HUDEP-2 (cell line): ENCODE measurements at regions not wholly inside any gene's neighbourhood (a gene's known extent, or its start where the extent isn't known, plus 50 kb on each side); places are given as distances from the start of the nearest gene placed in this dataset.
"Not testable (repeated sequence)": the region's sequence is repeated elsewhere in the genome, so short reads cannot be mapped to it uniquely, and the experiment has no call there.

Experiments used
- DNase-seq, 76 experiments: peaks; one replicate each; lab custom pipeline; 2025; ENCODE audit not compliant: unreplicated experiment in 76 of 76; lab: John Stamatoyannopoulos, UW

GRCh38 chr4:29289118-29289517, 1431.1 kb upstream of the PCDH7 start:
- DNase-seq, result no peak

GRCh38 chr4:29295280-29295679, 1424.9 kb upstream of the PCDH7 start:
- no peak for DNase-seq

DNA sequence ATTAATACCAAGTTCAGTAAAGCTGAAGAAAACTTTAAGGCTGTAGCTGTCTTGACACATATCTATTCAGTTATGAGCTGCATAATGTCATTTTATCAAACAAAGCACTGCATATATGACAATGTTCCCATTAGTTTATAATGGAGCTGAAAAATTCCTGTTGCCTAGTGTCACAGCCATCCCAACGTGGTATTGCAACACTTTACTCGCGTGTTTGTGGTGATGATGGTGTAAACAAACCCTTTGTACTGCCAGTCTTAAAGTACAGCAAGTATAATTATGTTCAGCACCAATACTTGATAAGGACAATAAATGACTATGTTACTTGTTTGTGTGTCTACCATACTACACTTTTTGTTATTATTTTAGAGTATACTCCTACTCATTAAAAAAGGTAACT, 1415.6 kb upstream of the PCDH7 start:
- no peak for DNase-seq

GRCh38 chr4:29307256-29307655, 1412.9 kb upstream of the PCDH7 start:
- no peak for DNase-seq

DNA sequence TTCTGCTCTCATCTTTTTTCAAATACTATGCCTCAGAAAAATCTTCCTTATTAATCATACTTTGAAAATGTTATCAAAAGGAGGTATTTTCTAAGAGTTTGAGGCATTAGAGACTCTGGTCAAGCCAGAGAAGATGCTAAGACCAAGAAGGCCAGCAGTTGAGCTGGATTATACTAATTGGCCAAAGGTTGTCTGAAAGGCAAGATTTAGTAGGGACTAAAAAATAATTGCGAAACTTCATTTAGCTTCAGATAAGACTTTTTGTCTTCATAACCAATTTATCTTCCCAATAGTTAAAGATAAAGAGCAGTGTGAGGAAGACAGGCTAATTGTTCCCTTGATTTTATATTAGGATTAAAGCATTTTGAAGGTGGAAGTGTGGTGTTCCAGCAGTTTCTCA, 1412.4 kb upstream of the PCDH7 start:
- no peak for DNase-seq

DNA sequence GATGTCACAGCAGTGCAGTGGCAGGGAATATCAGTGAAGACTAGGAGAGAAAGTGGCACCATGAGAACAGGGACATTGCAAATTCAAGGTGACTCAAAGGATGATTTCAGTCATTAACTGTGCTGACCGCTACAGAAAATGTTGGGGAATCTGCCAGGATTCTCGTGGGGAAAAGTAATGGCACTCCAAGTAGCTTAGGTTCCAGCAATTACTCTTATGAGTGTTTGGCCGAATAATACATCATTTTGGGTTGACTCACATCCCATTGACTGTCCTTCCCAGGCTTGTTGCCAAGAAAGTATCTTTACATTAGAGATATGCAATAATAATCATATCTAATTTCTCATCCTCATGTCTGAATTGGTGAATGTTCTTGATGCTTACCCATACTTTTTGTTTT, 1411.1 kb upstream of the PCDH7 start:
- DNase-seq, result no peak

DNA sequence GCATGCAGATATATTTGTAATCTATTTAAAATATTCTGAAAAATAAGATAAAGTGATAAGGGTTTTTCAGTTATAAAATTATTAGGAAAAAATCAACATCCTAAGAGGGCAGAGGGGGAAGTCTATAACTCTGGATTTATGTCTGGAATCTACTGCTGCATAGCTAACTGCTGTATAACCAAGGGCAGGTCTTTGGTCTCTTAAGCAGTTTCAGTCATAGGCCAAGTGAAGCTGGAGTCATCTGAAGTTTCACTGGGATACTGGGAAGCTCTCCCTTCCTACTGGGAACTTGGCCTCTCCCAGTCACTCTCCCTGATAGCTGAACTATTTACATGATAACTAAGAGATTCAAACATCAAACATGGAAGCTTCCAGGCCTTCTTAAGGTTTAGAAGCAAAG, 1409.9 kb upstream of the PCDH7 start:
- no peak for DNase-seq

- DNase-seq, result no peak
Observed at GRCh38 chr4:29311247-29311646, 1408.9 kb upstream of the PCDH7 start.

DNA sequence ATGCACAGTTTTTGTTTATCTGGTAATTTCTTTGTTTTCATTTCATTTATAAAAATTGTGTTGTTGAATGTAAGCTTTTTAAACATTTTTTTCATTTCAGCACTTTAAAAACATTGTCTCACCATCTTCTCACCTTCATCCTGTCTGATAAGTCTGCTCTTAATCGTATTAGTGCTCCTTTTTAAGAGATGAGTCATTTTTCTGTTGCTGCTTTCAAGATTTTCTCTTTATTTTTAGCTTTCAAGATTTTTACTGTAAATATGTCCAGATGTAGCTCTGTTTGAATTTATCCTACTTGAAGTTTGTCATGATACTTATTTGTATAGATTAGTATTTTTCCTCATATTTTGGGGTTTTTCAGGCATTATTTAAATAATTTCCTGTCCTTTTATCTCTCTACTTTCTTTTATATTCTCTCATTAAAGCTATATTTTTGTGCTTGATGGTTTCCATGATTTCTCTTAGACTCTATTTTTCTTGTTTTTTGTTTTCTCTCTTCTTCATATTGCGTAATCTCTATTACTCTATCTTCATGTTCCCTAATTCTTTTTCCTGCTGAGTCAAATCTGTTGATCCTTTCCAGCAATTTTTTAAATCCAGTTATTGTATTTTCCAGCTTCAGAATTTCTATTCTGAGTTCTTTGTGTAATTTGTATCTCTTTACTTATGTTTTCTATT, 1400.4 kb upstream of the PCDH7 start:
- DNase-seq, result no peak

DNA sequence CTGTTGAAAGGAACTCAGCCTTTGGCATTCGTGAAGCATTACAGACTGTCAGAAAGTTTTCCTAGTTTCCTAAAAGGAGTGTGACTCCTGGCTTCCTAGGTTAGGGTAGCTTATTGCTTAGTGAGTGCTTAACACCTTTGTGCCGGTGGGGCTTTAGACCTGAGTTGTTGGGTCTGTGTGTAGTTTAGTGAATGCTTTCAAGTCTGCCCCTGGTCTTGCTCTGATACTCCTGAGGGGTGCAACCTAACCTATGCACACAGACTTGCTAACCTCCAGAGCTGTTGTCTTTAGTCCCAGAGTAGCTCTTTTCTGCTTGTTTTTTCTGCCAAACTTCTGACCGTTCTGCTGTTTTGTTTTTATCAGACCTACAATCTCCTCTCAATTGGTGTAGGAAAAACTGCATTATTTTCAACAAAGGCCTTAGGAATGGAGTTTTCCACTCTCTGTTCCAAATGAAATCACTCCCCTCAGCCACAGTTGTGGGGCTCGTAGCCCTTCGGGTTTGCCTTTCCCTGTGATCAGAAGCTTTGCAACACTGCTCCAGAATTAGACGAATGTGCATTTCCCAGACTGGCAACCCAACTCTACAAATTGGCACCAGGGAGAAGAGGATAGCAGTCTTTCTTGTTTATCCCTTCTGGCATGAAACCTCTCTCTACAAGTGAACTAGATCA, 1399.1 kb upstream of the PCDH7 start:
- no peak for DNase-seq

- no peak for DNase-seq
Observed at GRCh38 chr4:29326004-29326403, 1394.2 kb upstream of the PCDH7 start.

- no peak for DNase-seq
Observed at GRCh38 chr4:29326816-29327215, 1393.4 kb upstream of the PCDH7 start.

DNA sequence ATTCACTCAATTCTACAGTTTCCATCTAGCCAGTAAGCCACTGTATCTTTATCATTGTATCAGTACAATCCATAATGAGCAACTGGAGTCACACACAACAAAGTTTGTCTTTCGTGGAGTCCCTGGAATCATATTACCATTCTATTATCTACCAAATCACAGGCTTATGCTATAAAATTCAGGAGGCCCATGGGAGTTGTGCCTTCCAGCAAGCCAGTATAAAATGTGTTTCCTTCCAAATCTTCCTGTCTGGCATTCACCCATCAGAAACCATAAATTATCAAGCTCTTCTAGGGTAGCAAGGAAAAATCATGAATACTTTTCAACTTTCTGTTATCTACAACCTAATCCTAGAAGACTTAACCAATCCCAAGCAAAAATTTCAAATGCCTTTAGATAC, 1383.3 kb upstream of the PCDH7 start:
- DNase-seq, result no peak

DNA sequence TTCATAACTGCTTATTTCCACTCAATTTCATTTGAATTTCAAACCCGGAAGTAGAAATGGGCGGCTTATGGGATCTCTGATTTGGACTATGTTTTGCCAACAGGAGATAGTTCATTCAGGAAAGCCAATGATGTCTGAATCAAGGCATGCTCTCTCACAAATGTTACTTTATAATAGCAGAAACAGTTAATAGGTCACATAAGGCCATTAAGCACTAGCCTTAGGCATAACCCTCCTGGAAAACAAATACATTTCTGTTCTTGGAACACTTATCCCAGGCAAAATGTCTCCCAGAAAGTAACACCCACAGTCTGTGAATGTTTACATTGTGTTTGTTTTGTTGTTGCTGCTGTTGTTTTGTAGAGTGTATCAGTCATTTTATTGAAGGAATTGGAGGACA, 1347.2 kb upstream of the PCDH7 start:
- no peak for DNase-seq

DNA sequence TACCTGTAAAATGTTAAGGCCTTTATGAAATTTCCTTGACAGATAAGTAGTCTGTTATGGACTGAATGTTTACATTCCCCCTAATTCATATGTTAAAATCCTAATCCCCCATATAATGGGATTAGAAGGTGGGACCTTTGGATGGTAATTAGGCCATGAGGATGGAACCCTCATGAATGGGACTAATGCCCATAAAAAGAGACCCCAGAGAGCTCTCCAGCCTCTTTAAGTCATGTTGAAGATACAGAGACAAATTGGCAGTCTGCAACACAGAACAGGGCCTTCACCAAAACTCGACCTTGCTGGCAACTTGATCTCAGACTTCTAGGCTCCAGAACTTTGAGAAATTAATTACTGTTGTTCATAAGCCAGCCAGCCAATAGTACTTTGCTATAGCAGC, 1344.5 kb upstream of the PCDH7 start:
- no peak for DNase-seq

- DNase-seq, result not testable (repeated sequence)
Observed at GRCh38 chr4:29378237-29378636, 1341.9 kb upstream of the PCDH7 start.

GRCh38 chr4:29390921-29391320, 1329.2 kb upstream of the PCDH7 start:
- DNase-seq, result no peak

DNA sequence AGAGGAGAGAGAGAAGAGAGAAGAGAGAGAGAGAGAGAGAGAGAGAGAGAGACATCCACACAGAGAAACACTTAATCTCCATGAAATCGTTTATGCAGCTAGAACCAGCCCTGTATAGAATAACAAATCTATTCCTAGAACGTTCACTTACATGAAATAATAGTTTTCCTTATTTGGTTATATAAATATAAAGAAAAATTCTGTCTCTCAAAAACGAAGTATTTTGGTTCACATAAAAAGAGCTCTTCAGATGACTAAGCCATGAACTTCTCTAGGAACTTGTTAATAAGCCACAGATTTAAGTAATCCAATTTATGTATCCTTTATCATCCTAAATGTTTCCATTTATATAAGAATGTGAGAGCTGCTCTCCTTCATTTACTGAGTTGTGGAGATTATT, 1315.1 kb upstream of the PCDH7 start:
- DNase-seq, result no peak

- DNase-seq, result no peak
Observed at GRCh38 chr4:29415771-29416170, 1304.4 kb upstream of the PCDH7 start.

DNA sequence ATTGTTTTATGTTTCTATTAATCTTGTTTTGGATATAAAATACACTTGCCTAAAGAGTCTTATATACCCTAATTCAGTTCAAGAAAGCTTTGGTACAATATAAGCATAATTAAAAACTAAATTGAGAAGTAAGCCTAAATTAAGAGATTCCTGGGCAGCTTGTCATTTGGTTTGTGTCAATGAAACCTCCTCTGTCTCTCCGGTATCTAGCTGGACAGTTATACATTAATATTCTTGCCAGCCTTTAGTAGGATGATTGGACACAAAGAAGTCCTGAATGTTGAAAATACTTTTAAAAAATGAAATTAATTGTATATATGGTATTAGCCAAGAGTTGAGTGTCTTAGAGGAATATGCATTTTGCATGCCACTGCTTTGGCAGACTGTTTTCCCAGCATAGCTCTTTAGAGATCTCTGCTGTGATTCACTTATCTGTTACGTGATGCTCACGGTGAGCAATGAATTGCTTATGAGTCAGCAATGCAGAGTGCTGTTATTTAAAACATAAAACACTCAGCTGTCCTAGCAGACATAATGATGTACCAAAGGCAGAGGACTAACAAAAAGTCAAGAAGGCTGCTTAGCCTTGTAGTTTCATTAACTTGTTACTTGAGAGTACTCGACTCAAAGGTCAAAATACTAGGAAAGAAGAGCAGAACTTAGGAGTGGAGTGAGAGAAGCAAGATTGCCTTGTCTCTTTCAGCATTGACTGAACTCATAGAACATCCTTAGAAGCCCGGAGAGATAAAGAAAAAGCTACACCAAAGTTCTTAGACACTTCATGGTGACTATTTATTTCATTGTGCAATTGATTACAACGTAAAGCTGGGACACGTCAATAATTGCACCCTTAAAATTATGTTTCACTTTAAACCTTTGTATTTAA, 1296.1 kb upstream of the PCDH7 start:
- no peak for DNase-seq

DNA sequence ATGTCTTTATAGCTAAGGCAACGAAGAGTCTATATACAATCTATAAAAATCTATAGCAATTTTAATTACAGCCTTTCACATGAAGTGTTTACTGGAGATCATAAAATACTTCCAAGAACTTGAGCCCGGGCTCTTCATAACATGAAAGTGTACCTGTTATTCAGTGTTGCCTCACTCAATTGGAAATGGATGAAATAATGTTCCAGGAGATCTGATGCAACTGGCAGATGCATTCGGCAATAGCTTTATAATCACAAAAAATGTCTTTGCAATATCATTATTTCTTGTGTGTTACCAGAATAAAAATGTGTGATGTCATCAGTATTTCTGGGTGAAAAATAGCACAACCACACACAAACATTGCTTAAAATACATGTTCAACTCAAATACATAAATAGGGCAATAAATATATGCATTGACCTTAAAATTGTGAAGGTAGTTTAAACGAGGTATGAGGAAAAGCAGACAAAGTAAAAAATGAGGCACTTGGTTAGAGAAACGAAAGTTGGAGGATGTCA, 1266.8 kb upstream of the PCDH7 start:
- DNase-seq, result no peak
